HG03432 (cell line): ENCODE measurements at regions not wholly inside any gene's neighbourhood (a gene's known extent, or its start where the extent isn't known, plus 50 kb on each side); places are given as distances from the start of the nearest gene placed in this dataset.

Experiments
- ATAC-seq: cut with Tn5 transposase; IDR thresholded peaks from one replicate; pipeline ENCODE4 v1.9.1; 2021; ENCODE audit warnings: mild to moderate bottlenecking, moderate library complexity; ENCODE audit not compliant: unreplicated experiment

- no peak for ATAC-seq
These were observed 263.0 kb upstream of the ATP11B start for GRCh38 chr3:182530316-182530715.

GRCh38 chr3:182533394-182533793, 259.9 kb upstream of the ATP11B start:
- no peak for ATAC-seq

DNA sequence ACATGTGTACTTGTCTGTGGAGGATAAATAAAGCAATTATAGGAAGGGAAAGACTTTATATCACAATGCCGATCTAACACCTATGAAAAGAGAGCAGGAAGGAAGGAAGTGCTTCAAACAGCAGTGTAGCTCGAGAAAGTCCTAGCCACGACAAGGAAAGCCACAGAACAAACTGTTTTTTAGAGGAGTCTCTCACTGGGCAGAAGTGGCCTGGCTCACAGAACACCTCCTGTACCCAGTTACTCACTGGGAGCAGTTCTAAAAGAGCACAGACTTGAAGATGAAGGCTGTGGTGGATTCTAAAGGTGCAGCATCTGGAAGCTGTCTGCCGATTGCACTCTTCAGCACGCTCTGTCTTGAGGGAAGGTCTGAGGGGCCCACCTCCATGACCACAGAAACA, 248.8 kb upstream of the ATP11B start:
- ATAC-seq: no peak

DNA sequence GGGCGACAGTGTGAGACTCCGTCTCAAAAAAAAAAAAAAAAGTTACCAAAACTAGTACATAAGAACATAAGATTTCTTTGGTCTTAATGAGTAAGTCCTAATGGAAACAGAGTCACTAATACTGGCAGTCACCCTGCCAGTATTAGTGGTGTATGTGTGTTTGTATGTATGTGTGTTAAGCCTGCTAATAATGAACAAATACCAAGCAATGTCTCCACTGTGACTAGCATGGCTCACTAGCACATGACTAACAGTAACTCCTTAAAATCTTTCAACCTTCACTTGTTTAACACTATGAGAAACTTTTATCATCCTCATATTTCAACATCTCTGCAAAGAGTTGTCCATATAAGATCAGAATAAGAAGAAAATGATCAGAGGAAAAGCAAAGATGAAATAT, 231.0 kb upstream of the ATP11B start:
- ATAC-seq: no peak

- ATAC-seq: no peak
These were observed 227.1 kb upstream of the ATP11B start for GRCh38 chr3:182565916-182566796.

DNA sequence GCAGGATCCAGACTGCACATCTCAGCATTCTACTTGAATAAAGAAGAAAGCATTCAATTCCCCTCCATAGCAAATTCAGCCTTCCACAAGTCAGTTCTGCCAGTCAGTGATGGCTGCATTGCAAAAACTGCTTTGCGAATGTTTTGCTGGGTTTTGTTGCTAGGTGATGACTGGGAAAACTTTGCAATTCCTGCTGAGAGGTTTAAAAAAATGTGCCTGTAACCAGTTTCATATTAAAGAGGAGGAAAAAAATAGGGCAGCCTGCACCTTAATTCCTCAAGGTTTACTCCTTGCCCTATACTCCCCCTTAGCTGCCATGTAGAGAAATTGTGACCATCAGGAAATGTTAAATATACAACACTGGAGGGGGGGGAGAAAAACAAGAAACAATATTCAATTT, 225.6 kb upstream of the ATP11B start:
- no peak for ATAC-seq

GRCh38 chr3:182568261-182568660, 225.0 kb upstream of the ATP11B start:
- no peak for ATAC-seq

DNA sequence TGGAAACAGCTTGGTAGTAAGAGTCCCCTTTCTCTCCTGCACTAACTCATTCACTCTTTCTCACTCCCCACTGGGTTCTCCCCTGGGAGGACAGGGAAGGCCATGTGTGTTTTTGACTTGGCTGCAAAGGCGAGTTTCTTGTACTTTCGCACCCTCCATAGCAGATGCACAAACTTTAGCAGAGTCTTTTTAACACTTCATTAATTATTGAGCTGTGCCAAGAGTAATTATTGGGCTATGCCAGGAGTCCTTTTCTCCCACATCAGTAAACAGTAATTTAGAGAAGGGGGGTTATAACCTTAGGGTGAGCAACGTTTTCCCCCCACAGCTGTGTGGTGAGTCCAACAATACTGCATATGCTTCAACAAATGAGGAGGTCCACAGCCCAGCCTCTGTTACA, 224.4 kb upstream of the ATP11B start:
- ATAC-seq: no peak

DNA sequence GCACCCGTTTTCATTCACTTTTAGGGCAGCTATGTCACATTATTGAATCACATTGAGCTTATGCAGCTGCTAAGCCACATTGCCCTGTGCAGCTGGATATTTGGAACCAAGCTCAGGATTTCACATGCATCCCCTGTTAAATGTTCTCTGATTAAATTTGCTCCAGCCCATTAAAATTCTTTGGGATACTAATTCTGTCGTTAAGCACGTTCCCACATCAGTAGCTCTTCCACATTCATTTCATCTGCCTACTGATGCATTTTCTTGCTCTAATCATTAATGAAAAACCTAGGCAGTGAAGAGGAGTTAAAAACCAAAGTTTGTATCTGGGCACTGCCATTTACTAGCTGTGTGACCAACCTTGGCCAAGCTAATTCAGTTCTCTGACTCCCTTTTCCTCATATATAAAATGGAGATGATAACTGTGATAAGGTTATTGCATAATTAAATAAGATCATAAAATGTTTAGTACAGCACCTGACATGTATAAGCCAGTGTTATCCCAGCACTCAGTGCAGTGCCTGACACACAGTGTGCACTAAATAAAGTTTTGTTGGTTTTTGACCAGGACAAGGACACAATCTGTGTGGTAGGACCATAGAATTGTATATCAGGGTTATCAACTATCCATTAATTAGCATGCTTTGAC, 222.2 kb upstream of the ATP11B start:
- no peak for ATAC-seq

DNA sequence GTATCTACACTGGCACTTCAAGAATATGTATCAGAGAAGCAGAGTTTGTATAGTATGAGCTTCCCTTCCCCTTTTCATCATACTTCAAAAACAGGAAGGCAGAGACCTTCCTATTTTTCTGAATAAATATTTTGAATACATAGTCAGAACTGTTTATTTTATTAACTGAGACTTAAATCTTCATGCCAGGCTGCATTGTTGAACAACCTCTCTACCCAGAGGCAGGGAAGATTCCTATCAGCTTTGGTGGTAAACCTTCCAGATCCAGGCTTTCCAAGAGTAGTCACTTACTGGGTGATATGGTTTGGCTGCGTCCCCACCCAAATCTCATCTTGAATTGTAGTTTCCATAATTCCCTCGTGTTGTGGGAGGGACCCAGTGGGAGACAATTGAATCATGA, 217.4 kb upstream of the ATP11B start:
- ATAC-seq: no peak

DNA sequence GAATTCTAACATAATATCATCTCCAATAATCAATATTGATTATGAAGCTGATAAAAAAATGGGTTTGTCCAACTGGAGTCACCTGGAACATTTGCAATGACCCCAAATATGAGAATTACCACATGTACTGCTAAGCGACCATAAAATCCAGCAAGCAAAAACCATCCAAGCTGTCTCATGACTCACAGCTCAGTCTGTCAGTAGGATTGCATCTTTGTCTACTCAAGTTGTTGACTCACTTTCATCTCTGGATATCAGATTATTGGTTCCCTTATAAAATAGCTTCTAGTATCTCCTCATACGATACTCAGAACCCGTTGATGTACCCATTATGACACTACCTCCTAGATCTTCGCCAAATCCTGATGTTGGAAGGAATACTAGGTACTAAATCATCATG, 209.8 kb upstream of the ATP11B start:
- ATAC-seq: no peak

GRCh38 chr3:182585532-182586150, 207.7 kb upstream of the ATP11B start:
- no peak for ATAC-seq

DNA sequence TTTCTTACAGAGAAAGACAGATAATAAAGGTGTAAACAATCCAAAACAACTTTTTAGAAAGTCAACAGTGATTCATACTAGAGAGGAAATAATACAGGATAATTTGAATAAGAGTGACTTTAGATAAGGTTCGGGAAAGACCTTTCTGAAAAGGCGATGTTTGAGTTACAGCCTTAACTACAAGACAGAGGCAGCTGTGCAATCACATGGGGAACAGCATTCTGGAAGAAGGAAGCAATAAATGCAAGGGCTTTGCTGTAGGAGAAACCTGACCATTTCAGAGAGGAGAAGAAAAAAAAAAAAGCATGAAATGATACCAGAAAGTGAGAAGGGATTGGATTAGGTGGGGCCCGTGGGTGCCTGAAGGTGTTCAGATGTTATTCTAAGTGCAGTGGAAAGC, 200.6 kb upstream of the ATP11B start:
- no peak for ATAC-seq

DNA sequence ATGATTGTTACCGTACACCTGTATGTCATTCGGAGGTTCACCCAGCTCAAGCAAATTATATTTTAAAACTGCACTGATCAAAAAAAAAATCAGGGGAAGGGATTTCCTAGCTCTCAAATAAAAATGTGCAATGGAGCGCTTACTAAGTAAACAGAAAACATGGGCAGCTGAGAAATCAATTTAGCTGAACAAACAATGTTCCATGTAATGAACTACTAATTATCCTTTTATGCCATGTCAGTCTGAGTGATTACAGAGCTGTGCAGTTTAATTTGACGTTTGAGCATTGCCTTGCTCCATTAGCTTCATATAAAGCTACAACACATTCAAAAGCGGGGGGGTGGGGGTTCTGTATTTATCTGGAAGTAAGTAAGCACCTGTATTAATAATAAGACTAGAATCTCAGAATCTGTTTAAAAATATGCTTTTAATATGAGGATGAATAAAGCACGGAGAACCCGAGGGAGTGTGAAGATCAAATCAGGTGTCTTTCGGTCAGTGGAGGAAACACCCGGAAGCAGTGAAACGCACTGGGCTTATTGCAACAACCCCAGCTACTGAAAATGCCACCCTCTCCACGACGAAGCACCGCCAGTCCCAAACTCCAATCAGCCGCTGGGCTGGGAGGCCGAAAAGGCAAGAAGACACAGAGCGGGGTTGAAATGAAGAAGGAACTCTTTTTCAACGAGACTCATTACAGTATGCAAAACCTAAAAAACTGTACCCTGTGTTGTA, 196.5 kb upstream of the ATP11B start:
- ATAC-seq: no peak

GRCh38 chr3:182597621-182598041, 195.7 kb upstream of the ATP11B start:
- no peak for ATAC-seq

DNA sequence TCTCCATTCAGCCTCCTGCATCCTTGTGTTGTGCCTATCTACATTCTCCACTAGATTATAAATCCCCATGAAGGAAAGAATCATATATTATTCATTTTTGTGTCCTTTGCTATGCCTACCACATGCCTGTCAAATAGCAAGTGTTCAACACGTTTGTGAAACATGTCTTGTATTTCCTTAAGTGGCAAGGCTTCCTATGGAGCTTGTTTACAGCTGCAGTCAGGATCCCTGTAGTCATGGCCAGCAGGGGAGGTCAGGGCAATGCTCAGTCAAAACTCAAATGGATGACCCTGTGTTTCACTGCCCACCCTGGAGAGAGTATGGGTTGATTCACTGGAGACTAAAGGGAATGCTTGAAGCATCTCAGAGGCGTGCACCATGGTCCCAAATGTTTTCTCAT, 191.7 kb upstream of the ATP11B start:
- no peak for ATAC-seq

DNA sequence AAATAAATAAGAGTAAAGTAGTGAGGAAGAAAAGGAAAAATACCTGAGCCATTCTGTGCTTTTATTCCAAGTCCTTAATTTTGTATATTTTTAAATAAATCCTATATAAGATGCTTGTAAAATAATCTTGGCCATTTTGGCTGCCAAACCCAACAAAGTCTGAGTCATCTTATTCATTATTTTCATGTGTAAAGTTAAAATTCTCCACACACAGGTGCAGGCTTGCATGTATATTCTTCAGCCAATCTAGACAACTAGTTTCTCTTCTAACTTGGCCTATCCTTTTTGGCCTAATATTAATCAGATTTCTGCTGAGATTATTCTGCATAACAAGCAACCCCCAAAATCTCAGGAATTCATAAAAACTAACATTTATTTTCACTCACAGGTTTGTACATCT, 189.8 kb upstream of the ATP11B start:
- ATAC-seq: no peak

GRCh38 chr3:182605882-182606611, 187.3 kb upstream of the ATP11B start:
- ATAC-seq: no peak

GRCh38 chr3:182606905-182607504, 186.3 kb upstream of the ATP11B start:
- ATAC-seq: no peak

- no peak for ATAC-seq
These were observed 184.5 kb upstream of the ATP11B start for GRCh38 chr3:182608832-182609231.
